Kidney epithelial cell (primary cell): ENCODE measurements at regions not wholly inside any gene's neighbourhood (a gene's known extent, or its start where the extent isn't known, plus 50 kb on each side); places are given as distances from the start of the nearest gene placed in this dataset.

Experiments
- DNase-seq: peaks from one replicate; pipeline ENCODE4 v3.0.0-alpha.2; 2010; ENCODE audit warnings: low read depth
- H3K27me3 ChIP-seq: 2 replicates; pipeline ENCODE4 v1.6.0; 2011; ENCODE audit warnings: low read length; ENCODE audit not compliant: control insufficient read depth, insufficient read depth
- H3K36me3 ChIP-seq: 2 replicates; pipeline ENCODE4 v1.5.1; 2011; ENCODE audit warnings: low read length; ENCODE audit not compliant: control insufficient read depth, insufficient read depth
- H3K4me3 ChIP-seq: 2 replicates; pipeline ENCODE4 v1.5.1; 2011; ENCODE audit warnings: low read depth, mild to moderate bottlenecking, control low read depth, low read length
- CTCF ChIP-seq: IDR thresholded peaks from 2 replicates; pipeline ENCODE4 v1.5.1; 2011; ENCODE audit warnings: mild to moderate bottlenecking, moderate library complexity, low read length, control low read depth, inconsistent platforms; ENCODE audit not compliant: insufficient read depth, poor library complexity, severe bottlenecking

GRCh38 chr1:216854836-216855484 is 131.7 kb upstream of the ESRRG start:
- H3K36me3 ChIP-seq, result no peaks in the 10 kb centered on the region
- H3K27me3 ChIP-seq, result no peaks in the 10 kb centered on the region
- no peak for DNase-seq
- no peak for TF ChIP-seq CTCF
- no peak overlapping the region for H3K4me3 ChIP-seq

DNA sequence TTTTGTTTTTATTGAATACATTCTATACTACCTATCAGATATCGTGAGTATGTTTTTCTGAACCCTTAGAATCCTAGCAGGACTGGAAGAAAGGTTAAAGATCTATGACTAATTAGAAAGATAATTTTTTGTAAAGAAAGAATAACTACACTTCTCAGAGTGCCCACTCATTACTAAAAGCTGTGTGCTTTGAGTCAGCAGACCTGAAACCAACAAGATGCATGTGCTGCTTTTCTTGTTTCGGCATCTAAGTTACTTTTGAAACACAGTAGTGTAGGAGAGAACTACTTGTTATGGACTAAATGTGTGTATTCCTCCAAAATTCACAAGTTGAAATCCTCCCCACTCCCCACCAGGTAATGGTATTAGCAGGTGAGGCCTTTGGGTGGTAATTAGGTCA is 127.8 kb upstream of the ESRRG start:
- Histone ChIP-seq H3K4me3 (no peak overlapping the region), H3K27me3 (no peaks in the 10 kb centered on the region), H3K36me3 (no peaks in the 10 kb centered on the region)
- no peak for TF ChIP-seq CTCF
- DNase-seq, result no peak

DNA sequence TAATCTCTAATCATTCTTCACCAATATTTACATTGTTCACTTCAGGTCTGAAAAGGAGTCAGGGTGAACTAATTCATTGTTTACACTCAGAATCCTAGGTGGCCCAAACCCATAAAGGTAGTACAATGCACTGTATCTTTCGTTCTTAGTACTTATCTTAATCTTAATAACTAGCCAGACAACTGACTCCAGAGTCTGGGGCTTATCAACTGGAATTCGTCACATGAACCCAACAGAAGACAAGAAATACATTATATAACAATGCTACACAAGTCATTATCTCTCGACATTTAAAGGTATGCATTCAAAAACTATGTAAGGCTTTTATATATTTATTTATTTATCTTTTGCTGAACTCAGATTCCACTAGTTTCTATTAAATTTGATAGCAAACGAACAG is 125.9 kb upstream of the ESRRG start:
- H3K4me3 ChIP-seq, result no peak overlapping the region
- no peaks in the 10 kb centered on the region for H3K36me3 ChIP-seq
- no peaks in the 10 kb centered on the region for H3K27me3 ChIP-seq
- no peak for DNase-seq
- TF ChIP-seq CTCF, result no peak

GRCh38 chr1:216847397-216848036 is 124.3 kb upstream of the ESRRG start:
- TF ChIP-seq CTCF, result no peak
- Histone ChIP-seq H3K27me3 (no peaks in the 10 kb centered on the region), H3K4me3 (no peak overlapping the region), H3K36me3 (no peaks in the 10 kb centered on the region)
- DNase-seq, result no peak

GRCh38 chr1:216846339-216846738 is 123.1 kb upstream of the ESRRG start:
- no peaks in the 10 kb centered on the region for H3K36me3 ChIP-seq
- H3K4me3 ChIP-seq, result no peak overlapping the region
- H3K27me3 ChIP-seq, result no peaks in the 10 kb centered on the region
- no peak for DNase-seq
- no peak for TF ChIP-seq CTCF

- Histone ChIP-seq H3K4me3 (no peak overlapping the region), H3K36me3 (no peaks in the 10 kb centered on the region), H3K27me3 (no peaks in the 10 kb centered on the region)
- no peak for TF ChIP-seq CTCF
- DNase-seq, result no peak
Observed at GRCh38 chr1:216843409-216843808, 120.2 kb upstream of the ESRRG start.
